Activated T-helper 1 cell treated with anti-CD3 and anti-CD28 coated beads, Interleukin-12 subunit alpha, Interleukin-12 subunit beta, Interleukin-2, Interleukin-4 antibody, amounts not matched to agents 30 ng/mL and 10 ng/mL and 1 ng/mL, durations not matched to agents 14 hours and 24 hours and 36 hours (primary cell): ENCODE measurements at regions not wholly inside any gene's neighbourhood (a gene's known extent, or its start where the extent isn't known, plus 50 kb on each side); places are given as distances from the start of the nearest gene placed in this dataset.

ENCODE experiments used
- DNase-seq: peaks from one replicate; pipeline ENCODE4 v3.0.0; 2021; ENCODE audit warnings: low spot score
- H3K27ac Mint-ChIP-seq: one replicate; pipeline ENCODE4 v1.8.0; 2021; ENCODE audit warnings: mild to moderate bottlenecking, mixed read lengths
- H3K27me3 Mint-ChIP-seq: one replicate; pipeline ENCODE4 v1.8.0; 2022; ENCODE audit warnings: mild to moderate bottlenecking, moderate library complexity, mixed read lengths; ENCODE audit not compliant: insufficient read depth
- H3K36me3 Mint-ChIP-seq: one replicate; pipeline ENCODE4 v1.8.0; 2021; ENCODE audit warnings: low read depth, mixed read lengths
- H3K4me1 Mint-ChIP-seq: one replicate; pipeline ENCODE4 v1.8.0; 2021; ENCODE audit warnings: low read depth, mixed read lengths
- H3K4me3 Mint-ChIP-seq: one replicate; pipeline ENCODE4 v1.8.0; 2021; ENCODE audit warnings: mild to moderate bottlenecking, moderate library complexity, mixed read lengths
- H3K9me3 Mint-ChIP-seq: one replicate; pipeline ENCODE4 v1.8.0; 2021; ENCODE audit warnings: mixed read lengths
- intact Hi-C: fragments of 100-400 bp; cut with micrococcal nuclease; formaldehyde crosslinking; loops from one replicate; pipeline ENCODE4 v1.15.1; 2024

DNA sequence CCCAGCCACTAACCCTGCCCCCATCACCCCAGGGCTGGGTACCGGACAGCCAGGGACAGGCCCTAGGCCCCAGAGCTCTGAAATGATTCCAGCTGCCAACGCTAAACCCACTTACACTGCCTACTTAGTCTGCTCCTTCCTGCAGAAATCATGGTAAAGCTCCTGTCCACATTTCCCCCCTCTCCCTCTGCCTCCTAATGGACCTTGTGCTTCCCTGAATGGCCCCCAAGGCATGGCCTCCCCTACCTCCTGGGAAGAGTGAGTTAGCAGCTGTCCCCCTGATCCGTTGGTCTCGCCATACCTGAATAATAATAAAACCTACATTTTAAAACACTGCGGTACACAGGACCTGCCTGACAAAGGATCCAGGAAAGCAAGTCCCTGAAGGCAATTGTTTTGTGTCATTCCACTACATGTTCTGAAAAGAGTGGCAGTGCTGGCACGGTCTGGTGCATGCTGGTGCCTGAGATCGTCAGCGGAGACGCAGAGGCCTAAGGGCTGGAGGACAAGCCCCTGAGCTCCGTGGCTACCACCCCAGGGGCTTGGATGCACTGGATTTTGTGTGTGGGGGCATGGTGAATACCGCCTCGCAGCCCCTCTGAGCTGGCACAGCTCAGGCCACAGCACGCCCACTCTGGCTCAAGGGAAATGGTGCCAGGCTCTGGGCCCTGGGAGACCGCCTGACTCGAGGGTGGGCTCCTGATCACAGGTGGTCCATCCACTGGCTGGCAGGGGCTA, 186.3 kb downstream of the CTTN start:
- Mint-ChIP-seq H3K27ac (no peak overlapping the region), H3K27me3 (peaks cover 12% of the 10 kb centered on the region), H3K9me3 (no peaks in the 10 kb centered on the region), H3K36me3 (no peaks in the 10 kb centered on the region), H3K4me1 (peaks cover 4% of the 10 kb centered on the region), H3K4me3 (no peak overlapping the region)
- no peak for DNase-seq
- intact Hi-C loops = no loop called here

DNA sequence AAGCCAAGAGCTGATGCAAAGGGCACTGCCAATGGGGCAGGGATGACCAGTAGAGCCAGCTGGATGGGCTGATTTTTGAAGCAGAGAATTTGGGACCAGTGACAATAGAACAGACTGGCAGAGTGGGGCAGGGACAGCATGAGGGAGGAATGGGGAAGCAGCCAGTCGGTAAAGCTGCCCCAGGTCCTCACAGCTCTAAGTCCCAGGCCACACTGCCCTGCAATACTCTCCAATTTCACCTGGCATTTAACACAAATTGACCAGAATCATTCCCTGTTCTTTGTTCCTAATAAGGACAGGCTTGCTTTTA, 186.9 kb downstream of the CTTN start:
- Mint-ChIP-seq H3K27me3 (peaks cover 12% of the 10 kb centered on the region), H3K4me3 (no peak overlapping the region), H3K4me1 (peaks cover 8% of the 10 kb centered on the region), H3K9me3 (no peaks in the 10 kb centered on the region), H3K27ac (no peak overlapping the region), H3K36me3 (no peaks in the 10 kb centered on the region)
- intact Hi-C loops = no loop called here
- DNase-seq = no peak

DNA sequence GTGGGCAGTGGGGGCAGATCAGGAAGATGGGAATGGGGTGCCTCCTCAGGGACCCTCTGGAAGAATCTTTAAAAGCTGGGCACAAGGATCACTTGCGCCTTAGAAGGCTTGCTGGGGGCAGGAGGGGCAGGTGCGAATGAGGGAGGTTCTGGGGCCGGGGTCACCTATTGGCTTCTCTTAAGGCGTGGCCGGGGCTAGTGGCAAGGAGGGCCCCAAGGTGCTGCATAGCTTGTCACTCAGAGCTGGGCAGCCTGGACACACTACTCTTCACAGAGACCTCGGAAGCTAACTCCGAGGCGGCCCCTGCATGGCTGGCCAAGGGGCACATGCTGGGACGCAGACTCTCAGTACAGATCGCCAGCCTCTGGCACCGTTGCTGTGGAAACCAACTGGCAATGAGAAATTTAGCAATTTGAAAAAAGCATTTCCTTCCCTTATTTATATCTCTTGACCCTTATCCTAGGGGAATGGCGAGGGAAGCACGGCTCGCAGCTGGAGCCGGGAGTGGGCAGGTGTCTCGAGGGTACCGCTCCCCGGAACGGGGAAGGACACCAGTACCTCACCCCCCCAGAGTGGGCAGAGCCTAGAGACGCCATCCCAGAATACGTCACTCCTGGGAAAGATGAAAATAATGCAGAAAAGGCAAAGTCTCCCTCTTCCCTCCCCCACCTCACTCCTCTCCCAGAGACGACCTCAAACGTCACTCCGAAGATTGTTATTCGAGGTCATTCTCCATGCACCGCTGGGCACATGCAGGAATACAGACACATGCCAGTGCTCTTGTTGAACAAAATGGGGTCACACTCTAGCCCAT, 188.1 kb downstream of the CTTN start:
- Mint-ChIP-seq H3K4me1 (peaks cover 16% of the 10 kb centered on the region), H3K9me3 (no peaks in the 10 kb centered on the region), H3K36me3 (no peaks in the 10 kb centered on the region), H3K4me3 (no peak overlapping the region), H3K27me3 (peaks cover 13% of the 10 kb centered on the region), H3K27ac (no peak overlapping the region)
- intact Hi-C loops = no loop called here
- no peak for DNase-seq

DNA sequence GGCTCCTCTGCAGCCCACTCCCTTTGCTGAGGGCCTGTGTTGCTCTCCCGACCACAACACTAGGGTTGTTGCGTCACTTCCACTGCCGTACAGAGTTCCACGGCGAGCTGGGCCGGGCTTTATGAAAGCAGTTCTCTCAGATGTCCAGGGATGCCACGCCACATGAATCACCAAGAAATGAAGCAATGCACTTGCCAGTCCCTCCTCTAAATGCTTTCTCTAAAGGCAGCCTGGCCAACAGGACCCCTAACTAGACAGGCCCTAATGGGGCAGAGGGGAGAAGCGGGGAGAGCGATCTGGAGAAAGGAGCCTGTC, 188.7 kb downstream of the CTTN start:
- Mint-ChIP-seq H3K4me3 (no peak overlapping the region), H3K27me3 (peaks cover 13% of the 10 kb centered on the region), H3K36me3 (no peaks in the 10 kb centered on the region), H3K27ac (no peak overlapping the region), H3K4me1 (peaks cover 16% of the 10 kb centered on the region), H3K9me3 (no peaks in the 10 kb centered on the region)
- no peak for DNase-seq
- intact Hi-C loops = no loop called here

DNA sequence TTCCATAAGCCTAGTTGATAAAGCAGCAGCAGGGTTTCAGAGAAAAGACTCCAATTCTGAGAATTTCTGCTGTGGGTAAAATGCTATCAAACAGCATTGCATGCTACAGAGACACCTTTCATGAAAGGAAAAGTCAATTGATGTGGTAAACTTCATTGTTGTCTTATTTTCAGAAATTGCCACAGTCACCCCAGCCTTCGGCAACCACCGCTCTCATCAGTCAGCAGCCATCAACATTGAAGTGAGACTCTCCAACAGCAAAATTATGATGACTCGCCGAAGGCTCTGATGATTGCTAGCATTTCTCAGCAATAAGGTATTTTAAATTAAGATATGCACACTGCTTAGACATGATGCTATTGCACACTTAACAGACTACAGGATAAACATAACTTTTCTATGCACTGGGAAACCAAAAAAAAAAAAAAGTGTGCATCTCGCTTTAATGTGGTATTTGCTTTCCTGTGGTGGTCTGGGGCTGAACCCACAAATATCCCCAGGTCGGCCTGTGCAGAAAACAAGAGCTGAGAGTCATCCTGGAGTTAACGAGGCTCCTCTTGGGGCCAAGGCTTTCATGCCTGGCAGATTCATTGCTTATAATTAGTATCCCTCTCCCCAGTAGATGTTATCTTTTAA, 192.1 kb downstream of the CTTN start:
- no peak overlapping the region for H3K27ac Mint-ChIP-seq
- H3K9me3 Mint-ChIP-seq = no peaks in the 10 kb centered on the region
- H3K4me1 Mint-ChIP-seq = peaks cover 16% of the 10 kb centered on the region
- H3K27me3 Mint-ChIP-seq = peaks cover 13% of the 10 kb centered on the region
- intact Hi-C loops = no loop called here
- no peaks in the 10 kb centered on the region for H3K36me3 Mint-ChIP-seq
- no peak overlapping the region for H3K4me3 Mint-ChIP-seq
- DNase-seq = peak; percentile 6

DNA sequence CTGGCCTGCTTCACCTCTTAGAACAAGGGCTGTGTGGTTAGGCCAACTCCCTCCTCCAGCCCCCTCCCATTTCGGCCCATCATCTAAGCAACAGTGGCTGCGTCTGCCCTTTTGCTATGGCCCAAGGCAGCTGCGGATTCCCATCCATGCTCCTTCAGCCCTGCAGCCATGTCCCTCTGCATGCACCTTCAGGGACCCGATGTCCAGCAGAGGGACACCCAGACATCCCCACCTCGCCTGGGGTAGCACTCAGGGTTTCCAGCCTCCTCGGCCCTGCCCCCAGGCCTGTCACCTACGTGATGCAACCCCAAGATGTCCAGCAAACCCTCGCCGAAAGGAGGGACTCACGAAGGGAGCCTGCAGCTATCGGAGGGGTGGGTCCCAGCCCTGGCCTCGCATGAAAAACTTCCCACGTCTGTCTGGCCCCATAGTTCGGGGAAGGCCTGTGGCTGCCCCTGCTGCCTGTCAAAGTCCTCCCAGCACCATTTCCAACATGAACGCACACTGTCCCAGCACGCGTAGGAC, 194.4 kb downstream of the CTTN start:
- H3K9me3 Mint-ChIP-seq = no peaks in the 10 kb centered on the region
- no peak overlapping the region for H3K27ac Mint-ChIP-seq
- no peaks in the 10 kb centered on the region for H3K36me3 Mint-ChIP-seq

DNA sequence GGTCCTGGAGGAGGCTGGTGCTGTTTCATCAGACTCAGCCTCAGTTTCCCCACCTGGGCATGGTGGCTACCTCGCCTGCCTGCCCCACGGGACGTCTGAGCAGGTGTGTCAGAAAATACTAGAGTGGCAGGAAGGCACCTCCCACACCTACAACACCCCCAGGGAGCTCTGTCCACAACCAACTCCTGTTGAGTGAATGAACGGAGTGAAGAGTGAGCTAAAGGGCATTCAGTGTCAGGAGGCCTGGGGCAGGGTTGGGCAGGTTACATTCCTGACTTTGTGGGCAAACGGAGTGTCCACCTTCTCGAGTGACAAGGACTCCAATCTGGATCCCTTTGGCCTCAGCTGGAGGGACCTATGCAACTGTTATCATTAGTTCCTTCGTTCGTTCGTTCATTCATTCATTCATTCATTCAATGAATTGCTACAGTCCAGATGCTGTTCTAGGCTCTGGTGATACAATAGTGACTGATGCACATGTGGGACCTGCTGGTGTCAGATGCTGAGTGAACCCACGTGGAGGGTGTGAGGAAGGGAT, 195.2 kb downstream of the CTTN start:
- Mint-ChIP-seq H3K36me3 (no peaks in the 10 kb centered on the region), H3K4me1 (peaks cover 16% of the 10 kb centered on the region), H3K9me3 (no peaks in the 10 kb centered on the region), H3K4me3 (no peak overlapping the region), H3K27ac (no peak overlapping the region), H3K27me3 (peaks cover 7% of the 10 kb centered on the region)
- intact Hi-C loops = no loop called here
- DNase-seq = no peak

More for the DNA sequence above, 194.4 kb downstream of the CTTN start:
- intact Hi-C loops = no loop called here
- Mint-ChIP-seq H3K27me3 (peaks cover 6% of the 10 kb centered on the region), H3K4me3 (no peak overlapping the region), H3K4me1 (peaks cover 16% of the 10 kb centered on the region)
- no peak for DNase-seq

DNA sequence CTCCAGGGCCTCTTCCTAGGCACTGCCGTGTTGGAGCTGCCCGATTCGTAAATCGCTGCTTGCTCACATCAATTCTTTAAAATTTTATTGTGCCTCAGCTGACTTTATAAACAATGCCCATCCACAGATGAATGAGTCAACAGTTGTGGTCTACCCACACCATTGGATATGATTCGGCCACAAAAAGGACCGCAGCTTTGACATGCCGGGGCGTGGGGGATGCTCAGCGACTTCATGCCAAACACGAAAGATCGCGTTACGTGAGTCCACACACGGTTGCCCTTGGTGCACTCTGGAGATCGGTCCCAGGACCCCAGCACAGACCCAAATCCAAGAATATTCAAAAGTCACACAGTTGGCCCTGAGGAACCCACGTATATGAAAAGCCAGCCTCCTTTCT, 195.7 kb downstream of the CTTN start:
- DNase-seq = no peak
- peaks cover 7% of the 10 kb centered on the region for H3K27me3 Mint-ChIP-seq
- intact Hi-C loops = no loop called here
- no peak overlapping the region for H3K27ac Mint-ChIP-seq
- H3K4me1 Mint-ChIP-seq = peaks cover 16% of the 10 kb centered on the region
- no peaks in the 10 kb centered on the region for H3K36me3 Mint-ChIP-seq
- no peak overlapping the region for H3K4me3 Mint-ChIP-seq
- no peaks in the 10 kb centered on the region for H3K9me3 Mint-ChIP-seq

DNA sequence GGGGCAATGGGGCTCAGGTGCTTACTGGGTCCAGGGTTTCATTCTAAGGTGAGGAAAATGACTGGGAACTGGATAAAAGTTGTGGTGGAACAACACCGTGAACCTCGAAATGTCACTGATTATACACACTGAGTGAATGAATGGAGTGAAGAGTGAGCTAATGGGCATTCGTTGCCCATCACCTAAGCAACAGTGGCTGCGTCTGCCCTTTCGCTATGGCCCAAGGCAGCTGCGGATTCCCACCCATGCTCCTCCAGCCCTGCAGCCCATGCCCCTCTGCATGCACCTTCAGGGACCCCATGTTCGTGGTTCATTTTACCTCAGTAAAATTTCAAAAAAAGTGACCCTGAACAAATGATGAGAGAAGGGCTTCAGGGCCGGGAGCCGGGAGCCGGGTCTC, 196.3 kb downstream of the CTTN start:
- H3K36me3 Mint-ChIP-seq = no peaks in the 10 kb centered on the region
- H3K27me3 Mint-ChIP-seq = peaks cover 6% of the 10 kb centered on the region
- intact Hi-C loops = no loop called here
- no peaks in the 10 kb centered on the region for H3K9me3 Mint-ChIP-seq
- H3K4me3 Mint-ChIP-seq = no peak overlapping the region
- DNase-seq = no peak
- H3K4me1 Mint-ChIP-seq = peaks cover 12% of the 10 kb centered on the region
- H3K27ac Mint-ChIP-seq = no peak overlapping the region

DNA sequence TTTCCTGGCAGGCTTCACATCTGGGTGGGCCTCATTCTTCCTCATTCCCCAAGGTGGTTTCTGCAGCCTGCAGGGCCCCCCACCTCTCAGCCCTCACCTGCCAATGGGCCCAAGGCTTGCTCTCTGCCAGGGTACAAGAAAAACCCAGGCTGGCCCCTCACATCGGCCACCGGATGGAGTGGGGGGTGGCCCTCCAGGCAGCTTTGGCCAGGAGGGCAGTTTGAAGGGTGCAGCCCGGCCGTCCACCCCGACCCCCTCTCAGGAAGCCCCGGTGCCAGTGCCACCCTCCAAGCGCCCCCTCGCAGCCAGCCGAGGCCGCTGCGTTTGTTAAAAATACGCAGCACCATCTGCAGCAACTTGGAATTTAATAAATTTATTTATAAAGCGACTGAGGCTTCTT, 196.7 kb downstream of the CTTN start:
- Mint-ChIP-seq H3K27me3 (peaks cover 6% of the 10 kb centered on the region), H3K9me3 (no peaks in the 10 kb centered on the region), H3K4me1 (peaks cover 10% of the 10 kb centered on the region), H3K36me3 (no peaks in the 10 kb centered on the region), H3K27ac (no peak overlapping the region), H3K4me3 (no peak overlapping the region)
- no peak for DNase-seq
- intact Hi-C loops = no loop called here

DNA sequence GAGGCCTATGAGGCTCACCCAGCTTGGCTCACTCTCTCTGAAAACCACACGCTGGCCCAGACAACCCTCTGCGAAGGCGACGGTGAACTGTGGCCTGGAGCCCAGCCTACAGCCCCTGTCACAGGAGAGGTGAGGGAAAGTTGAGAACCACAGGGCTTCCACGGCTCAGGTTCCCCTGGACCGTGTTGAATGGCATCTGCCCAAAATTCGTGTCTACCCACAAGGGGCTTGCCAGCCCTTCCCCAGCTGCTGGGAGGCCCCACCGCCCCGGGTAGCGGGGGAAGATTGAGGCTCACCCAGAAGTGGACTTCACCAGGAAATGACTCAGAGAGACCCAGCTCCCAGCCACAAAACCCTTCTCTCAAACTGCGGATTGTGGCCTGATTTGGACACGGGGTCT, 197.1 kb downstream of the CTTN start:
- no peaks in the 10 kb centered on the region for H3K36me3 Mint-ChIP-seq
- no peaks in the 10 kb centered on the region for H3K9me3 Mint-ChIP-seq
- intact Hi-C loops = no loop called here
- DNase-seq = no peak
- H3K27ac Mint-ChIP-seq = no peak overlapping the region
- peaks cover 7% of the 10 kb centered on the region for H3K27me3 Mint-ChIP-seq
- H3K4me1 Mint-ChIP-seq = peaks cover 5% of the 10 kb centered on the region
- H3K4me3 Mint-ChIP-seq = no peak overlapping the region

DNA sequence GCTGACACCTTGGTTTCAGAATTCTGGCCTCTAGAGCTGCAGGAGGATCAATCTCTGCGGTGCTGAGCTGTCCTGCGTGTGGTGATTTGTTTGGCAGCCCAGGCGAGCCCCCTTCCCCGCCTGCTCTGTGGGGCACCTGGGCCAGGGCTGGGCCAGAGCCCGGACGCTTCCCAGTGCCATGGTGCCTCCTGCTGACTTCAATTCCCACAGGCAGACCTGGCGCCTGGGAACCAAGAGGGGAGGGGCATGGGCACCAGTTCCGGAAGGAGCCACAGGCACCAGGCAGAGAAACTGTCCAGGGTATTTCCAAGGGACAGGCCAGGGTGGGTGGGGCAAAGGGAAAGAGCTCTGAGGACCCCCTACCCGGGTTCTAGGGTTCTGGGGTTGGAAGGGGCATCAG, 197.8 kb downstream of the CTTN start:
- Mint-ChIP-seq H3K27me3 (peaks cover 9% of the 10 kb centered on the region), H3K4me1 (no peaks in the 10 kb centered on the region), H3K4me3 (no peak overlapping the region), H3K9me3 (no peaks in the 10 kb centered on the region), H3K36me3 (no peaks in the 10 kb centered on the region), H3K27ac (no peak overlapping the region)
- DNase-seq = no peak
- intact Hi-C loops = no loop called here

DNA sequence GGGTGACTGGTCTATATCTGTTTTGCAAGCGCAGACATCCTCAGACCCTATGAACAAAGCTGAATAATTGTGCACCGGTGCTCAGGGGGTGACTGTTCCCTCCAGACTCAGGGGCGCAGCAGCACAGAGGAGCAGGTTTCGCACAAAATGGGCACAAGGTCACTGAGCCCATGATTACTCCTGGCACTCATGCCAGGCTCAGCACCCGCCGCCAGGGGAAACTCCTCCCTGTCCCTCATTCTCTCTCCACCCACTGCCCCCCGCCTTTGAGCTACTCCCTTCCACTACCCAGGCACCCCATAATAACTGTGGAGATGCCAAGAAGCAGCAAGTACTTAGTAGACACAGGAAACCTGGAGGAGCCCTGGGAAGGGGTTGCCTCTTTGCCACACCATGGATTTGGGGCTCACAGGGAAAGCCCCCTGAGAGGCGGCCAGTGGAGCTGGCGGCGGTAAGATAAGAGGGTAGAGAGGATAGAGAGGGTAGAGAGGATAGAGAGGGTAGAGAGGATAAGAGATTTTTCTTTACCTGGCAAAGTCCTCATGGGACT, 198.8 kb downstream of the CTTN start:
- Mint-ChIP-seq H3K27me3 (peaks cover 9% of the 10 kb centered on the region), H3K4me1 (no peaks in the 10 kb centered on the region), H3K9me3 (no peaks in the 10 kb centered on the region), H3K27ac (no peak overlapping the region), H3K36me3 (no peaks in the 10 kb centered on the region), H3K4me3 (no peak overlapping the region)
- no peak for DNase-seq
- intact Hi-C loops = no loop called here
